ENCODE measurements at regions not wholly inside any gene's neighbourhood (a gene's known extent, or its start where the extent isn't known, plus 50 kb on each side); places are given as distances from the start of the nearest gene placed in this dataset.
"Not testable (repeated sequence)": the region's sequence is repeated elsewhere in the genome, so short reads cannot be mapped to it uniquely, and the experiment has no call there.

DNA sequence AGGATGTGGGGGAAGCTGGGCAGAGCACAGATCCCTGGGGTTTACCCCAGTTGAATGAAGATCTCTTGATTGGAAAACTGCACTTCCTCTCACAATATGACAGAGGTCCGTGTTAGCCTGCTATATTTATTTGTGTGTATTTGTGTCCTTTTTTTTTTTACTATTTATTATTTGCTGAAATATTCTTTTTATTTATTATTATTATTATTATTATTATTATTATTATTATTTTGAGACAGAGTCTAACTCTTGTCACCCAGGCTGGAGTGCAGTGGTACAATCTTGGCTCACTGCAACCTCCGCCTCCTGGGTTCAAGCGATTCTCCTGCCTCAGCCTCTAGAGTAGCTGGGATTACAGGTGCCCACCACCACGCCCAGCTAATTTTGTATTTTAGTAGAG is 84.0 kb upstream of the USP29 start:
- DNase-seq: not testable (repeated sequence)

- DNase-seq: no peak
Measured at GRCh38 chr19:57037556-57037955, 82.2 kb upstream of the USP29 start.

GRCh38 chr19:57047743-57048142 is 72.0 kb upstream of the USP29 start:
- DNase-seq: no peak

GRCh38 chr19:57050863-57051262 is 68.9 kb upstream of the USP29 start:
- DNase-seq: no peak

GRCh38 chr19:57052081-57052480 is 67.7 kb upstream of the USP29 start:
- no peak for DNase-seq

DNA sequence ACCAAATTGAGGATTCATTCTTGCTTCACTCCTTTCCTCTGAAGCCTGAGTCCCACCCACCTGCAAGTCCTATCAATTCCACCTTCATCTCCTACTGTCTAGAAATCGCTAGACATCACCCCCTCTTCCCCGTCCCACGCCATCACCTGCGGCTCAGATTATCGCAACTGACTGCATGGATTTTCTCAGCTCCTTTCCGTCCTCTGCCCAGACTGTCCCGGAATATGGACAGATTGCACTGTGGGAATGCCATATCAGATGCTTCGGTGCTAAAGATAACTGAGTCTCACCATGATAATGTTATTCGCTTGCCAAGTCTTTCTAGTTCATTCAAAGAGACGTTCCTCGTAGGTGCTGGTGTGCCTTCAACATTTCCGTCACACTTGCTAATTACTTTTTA is 66.4 kb upstream of the USP29 start:
- DNase-seq: no peak

GRCh38 chr19:57055956-57056355 is 63.8 kb upstream of the USP29 start:
- DNase-seq: no peak

- DNase-seq: no peak
Measured at GRCh38 chr19:57057036-57057686, 62.6 kb upstream of the USP29 start.

- DNase-seq: no peak
Measured at GRCh38 chr19:57058871-57059270, 60.9 kb upstream of the USP29 start.

DNA sequence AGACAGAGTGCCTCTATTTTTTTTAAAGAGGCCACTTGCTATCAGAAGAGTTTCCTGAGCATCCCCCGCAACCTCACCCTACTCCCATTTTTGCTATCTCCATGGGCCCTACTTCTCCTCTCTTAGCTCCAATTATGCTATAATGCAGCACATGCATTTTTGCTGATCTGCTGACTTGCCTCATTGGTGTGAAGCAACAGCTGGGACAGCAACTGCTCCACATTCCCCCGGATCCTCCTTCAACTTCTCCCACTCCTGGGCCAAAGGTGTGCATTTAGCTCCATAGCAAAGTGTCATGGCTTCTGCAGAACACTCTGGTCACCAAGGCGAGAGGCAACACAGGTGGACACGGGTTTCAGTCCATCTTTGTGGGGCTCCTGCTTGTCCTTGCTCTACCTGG is 56.7 kb upstream of the USP29 start:
- DNase-seq: no peak

DNA sequence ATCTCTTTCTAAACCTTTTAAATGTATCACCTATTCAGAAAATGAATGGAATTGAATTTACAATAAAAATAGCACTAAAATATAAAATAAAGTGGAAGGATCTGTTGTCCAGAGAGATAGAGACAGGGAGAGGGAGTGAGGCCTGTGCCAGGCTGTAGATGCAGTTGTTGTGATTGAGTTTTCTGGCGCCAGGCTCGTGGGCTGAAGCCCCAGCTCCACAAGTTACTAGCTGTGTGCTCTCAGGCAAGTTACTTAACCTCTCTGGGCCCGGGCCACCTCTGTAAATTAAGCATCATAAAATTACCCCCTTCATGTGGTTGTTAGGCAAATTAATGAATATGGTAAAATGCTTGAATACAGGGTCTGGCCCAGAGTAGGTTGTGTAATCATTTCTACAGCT is 52.3 kb upstream of the USP29 start:
- no peak for DNase-seq

DNA sequence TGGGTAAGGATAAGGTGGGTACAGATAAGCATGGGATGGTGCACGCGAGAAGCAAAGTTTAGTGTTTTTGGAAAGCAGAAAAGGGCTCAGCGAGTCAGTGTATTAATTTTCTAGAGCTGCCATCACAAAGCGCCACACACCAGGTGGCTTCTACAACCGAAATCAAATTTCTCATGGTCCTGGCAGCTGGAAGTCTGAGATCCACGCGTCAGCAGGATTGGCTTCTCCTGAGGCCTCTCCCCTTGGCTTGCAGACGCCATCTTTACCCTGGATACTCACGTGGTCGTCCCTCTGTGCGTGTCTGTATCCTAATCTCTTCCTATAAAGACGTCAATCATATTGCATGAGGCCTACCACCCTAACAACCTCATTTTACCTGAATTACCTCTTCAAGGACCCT is 51.5 kb upstream of the USP29 start:
- no peak for DNase-seq

DNA sequence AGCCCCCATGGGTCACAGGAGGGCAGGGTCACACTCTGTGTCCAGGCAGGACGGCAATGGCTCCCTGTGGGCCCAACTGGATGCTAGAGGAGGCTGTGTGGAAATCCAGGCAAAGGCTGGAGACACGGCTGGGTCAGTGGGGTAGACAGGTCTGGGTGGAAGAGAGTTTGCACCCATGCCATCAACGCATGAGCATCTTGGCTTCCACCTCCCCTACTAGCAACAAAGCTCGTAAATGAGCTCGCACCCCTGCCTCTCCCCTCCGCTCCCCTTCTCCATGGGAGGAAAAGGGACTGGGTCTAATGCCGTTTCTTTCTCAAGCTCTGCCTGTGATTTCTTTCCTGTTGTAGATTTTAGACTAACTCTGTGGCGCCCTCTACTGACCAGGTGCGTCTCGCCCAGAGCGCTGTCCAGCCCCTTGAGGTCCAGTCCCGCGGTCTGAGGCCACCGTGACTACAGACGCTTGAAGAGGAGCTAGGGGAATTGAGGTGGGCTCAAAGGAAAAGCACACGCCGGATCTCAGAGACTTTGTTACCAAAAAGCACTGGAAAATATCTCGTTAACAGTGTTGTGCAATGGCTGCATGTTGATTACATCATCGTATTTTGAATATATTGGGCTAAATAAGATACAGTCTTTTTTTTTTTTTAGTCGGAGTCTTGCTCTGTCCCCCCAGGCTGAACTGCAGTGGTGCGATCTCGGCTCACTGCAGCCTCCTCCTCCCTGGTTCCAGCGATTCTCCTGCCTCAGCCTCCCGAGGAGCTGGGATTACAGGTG is 50.7 kb upstream of the USP29 start:
- no peak for DNase-seq
